SKM-1 treated with dmso at 0.1 percent for 144 hours (cell line): ENCODE measurements at regions not wholly inside any gene's neighbourhood (a gene's known extent, or its start where the extent isn't known, plus 50 kb on each side); places are given as distances from the start of the nearest gene placed in this dataset.
"Not testable (repeated sequence)": the region's sequence is repeated elsewhere in the genome, so short reads cannot be mapped to it uniquely, and the experiment has no call there.

Source experiments
- DNase-seq: peaks from one replicate; lab custom pipeline; 2025; ENCODE audit not compliant: unreplicated experiment; lab: John Stamatoyannopoulos, UW

DNA sequence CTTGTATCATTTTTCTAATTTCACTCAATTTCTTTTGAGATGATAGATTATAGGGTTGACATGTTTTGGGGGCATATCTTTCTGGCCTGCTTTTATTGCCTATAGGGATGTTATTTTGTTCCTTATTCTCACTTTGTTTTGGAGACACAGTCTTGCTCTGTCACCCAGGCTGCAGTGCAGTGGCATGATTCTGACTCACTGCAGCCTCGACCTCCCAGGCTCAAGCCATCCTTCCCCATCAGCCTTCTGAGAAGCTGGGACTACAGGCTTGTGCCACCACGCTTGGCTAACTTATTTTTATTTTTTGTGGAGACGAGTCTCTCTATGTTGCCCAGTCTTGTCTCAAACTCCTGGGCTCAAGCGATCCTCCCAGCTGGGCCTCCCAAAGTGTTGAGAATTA is 72.8 kb upstream of the FAN1 start:
- DNase-seq, result no peak

DNA sequence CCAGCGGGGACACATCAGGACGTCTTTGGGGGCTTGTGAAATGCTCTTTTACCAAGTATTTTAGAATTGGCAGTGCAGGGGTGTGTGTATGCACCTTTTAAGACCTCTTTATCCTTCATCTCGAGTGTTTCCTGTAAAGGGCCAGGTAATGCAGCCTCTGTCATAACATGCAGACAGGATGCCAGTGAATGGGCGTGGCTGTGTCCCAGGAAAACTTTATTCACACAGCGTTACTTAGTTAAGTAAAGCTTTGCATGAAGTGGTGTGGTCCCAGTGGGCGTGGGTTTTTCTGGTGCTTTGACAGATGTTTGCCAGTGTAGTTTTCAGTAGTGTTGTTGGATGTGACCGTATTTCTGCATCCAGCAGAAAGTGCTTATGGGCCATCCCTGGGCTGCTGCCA is 70.3 kb upstream of the FAN1 start:
- DNase-seq, result not testable (repeated sequence)

DNA sequence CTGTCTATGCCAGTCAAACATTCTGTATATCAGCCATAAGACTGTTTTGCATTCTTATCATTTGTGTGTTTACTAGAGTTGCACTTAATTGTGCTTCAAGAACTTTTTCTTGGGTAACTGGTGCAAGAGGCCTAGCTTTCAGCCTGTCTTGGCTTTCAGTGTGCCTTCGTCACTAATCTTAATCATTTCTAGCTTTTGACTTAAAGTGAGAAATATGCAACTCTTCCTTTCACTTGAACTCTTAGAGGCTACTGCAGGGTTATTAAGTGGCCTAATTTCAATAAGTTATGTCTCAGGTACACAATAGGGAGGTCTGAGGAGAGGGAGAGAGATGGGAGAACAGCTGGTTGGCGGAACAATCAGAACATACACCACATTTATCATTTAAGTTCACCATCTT is 62.1 kb upstream of the FAN1 start:
- DNase-seq, result not testable (repeated sequence)

DNA sequence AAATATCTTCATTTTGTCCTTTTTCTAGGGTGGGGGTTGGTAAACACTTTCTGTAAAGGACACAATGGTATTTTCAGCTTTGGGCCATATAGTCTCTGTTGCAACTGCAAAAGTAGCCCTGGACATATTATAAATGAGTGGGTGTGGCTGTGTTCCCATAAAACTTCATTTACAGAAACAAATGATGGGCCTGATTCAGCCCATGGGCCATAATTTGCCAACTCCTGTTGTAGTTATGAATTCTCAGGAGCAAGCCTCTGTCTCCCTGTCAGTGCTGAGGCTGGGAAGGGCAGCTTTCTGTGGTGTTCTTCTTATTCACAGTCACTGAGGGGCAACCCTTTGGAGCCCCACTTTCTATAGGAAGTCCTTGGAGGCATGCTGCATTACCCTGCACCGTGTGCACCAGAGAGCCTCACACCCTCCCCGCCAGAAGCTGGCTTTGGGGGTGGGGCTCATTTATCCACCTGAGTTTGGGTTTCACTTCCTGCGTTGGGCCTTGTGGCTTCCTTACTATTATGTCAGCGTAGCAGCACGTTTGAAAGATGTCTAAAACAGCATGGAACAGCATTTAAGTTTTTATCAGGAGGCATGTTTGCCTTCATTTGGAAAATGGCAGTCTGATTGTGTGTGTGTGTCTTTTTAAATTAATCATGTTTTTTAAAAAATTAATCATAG is 60.8 kb upstream of the FAN1 start:
- DNase-seq, result not testable (repeated sequence)

DNA sequence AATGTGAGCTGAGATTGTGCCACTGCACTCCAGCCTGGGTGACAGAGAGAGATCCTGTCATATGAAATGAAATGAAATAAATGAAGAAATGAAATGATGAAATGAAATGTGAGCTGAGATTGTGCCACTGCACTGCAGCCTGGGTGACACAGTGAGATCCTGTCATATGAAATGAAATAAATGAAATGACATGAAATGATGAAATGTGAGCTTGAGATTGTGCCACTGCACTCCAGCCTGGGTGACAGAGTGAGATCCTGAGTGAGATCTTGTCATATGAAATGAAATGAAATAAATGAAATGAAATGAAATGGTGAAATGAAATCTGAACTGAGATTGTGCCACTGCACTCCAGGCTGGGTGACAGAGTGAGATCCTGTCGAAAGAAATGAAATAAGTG is 58.2 kb upstream of the FAN1 start:
- DNase-seq, result not testable (repeated sequence)
